ENCODE measurements at regions not wholly inside any gene's neighbourhood (a gene's known extent, or its start where the extent isn't known, plus 50 kb on each side); places are given as distances from the start of the nearest gene placed in this dataset.
A peak's percentile ranks its signal among the peaks of the same experiment; 100 is the strongest.
"Not testable (repeated sequence)": the region's sequence is repeated elsewhere in the genome, so short reads cannot be mapped to it uniquely, and the experiment has no call there.

GRCh38 chr2:239666855-239667376 lies 266.1 kb upstream of the HDAC4 start:
- peak; percentile 36 for DNase-seq

- DNase-seq = peak; percentile 49
Measured at GRCh38 chr2:239666053-239666854, 265.4 kb upstream of the HDAC4 start.

GRCh38 chr2:239664216-239664810 lies 263.5 kb upstream of the HDAC4 start:
- no peak for DNase-seq

GRCh38 chr2:239663364-239663924 lies 262.6 kb upstream of the HDAC4 start:
- no peak for DNase-seq

- no peak for DNase-seq
Measured at GRCh38 chr2:239662413-239663120, 261.7 kb upstream of the HDAC4 start.

GRCh38 chr2:239661334-239662312 lies 260.8 kb upstream of the HDAC4 start:
- DNase-seq = no peak

GRCh38 chr2:239660390-239661230 lies 259.8 kb upstream of the HDAC4 start:
- DNase-seq = no peak

- DNase-seq = no peak
Measured at GRCh38 chr2:239657992-239658391, 257.2 kb upstream of the HDAC4 start.

GRCh38 chr2:239657236-239657635 lies 256.4 kb upstream of the HDAC4 start:
- DNase-seq = no peak

- no peak for DNase-seq
Measured at GRCh38 chr2:239654266-239654665, 253.4 kb upstream of the HDAC4 start.

GRCh38 chr2:239651859-239652258 lies 251.0 kb upstream of the HDAC4 start:
- no peak for DNase-seq

GRCh38 chr2:239650674-239651073 lies 249.9 kb upstream of the HDAC4 start:
- DNase-seq = no peak

GRCh38 chr2:239649309-239649708 lies 248.5 kb upstream of the HDAC4 start:
- DNase-seq = no peak

GRCh38 chr2:239648607-239649006 lies 247.8 kb upstream of the HDAC4 start:
- no peak for DNase-seq

GRCh38 chr2:239647052-239647819 lies 246.4 kb upstream of the HDAC4 start:
- DNase-seq = no peak

GRCh38 chr2:239646184-239646583 lies 245.4 kb upstream of the HDAC4 start:
- DNase-seq = no peak

- not testable (repeated sequence) for DNase-seq
Measured at GRCh38 chr2:239644594-239644993, 243.8 kb upstream of the HDAC4 start.

GRCh38 chr2:239644011-239644410 lies 243.2 kb upstream of the HDAC4 start:
- no peak for DNase-seq

GRCh38 chr2:239642406-239643004 lies 241.7 kb upstream of the HDAC4 start:
- no peak for DNase-seq

- DNase-seq = not testable (repeated sequence)
Measured at GRCh38 chr2:239641904-239642303, 241.1 kb upstream of the HDAC4 start.
